ENCODE measurements at regions not wholly inside any gene's neighbourhood (a gene's known extent, or its start where the extent isn't known, plus 50 kb on each side); places are given as distances from the start of the nearest gene placed in this dataset.

GRCh38 chr4:64121803-64122202 is 287.4 kb downstream of the TECRL start:
- no CpG with 5 or more reads among the region's 4 CpGs for WGBS, 2 experiments (ENCODE audit: extremely low coverage in 2 of 2, insufficient read length in 1 of 2)
- Histone ChIP-seq H2BK5ac (ENCODE audit: low read depth, low read length, poor library complexity, severe bottlenecking) (no peak overlapping the region), H4K20me1 (ENCODE audit: insufficient read depth, low read length) (no peaks in the 10 kb centered on the region), H3K23ac (ENCODE audit: low read depth, low read length) (no peak overlapping the region), H4K8ac (ENCODE audit: low read depth in 2 of 2, low read length in 2 of 2) (no peak overlapping the region), H3K4me3 (ENCODE audit: insufficient read depth, low read depth, low read length) (no peak overlapping the region), H2BK120ac (ENCODE audit: low read depth, low read length) (no peak overlapping the region), H2AK9ac (replicated peaks; ENCODE audit: low read depth, low read length, poor library complexity) (no peak overlapping the region), H4K91ac (ENCODE audit: insufficient read depth, low read depth, low read length) (no peak overlapping the region), H2AK5ac (ENCODE audit: low read depth, low read length) (no peak overlapping the region), H2AFZ (replicated peaks; ENCODE audit: low read length, poor library complexity) (no peak overlapping the region), H2BK15ac (ENCODE audit: low read depth, low read length) (no peak overlapping the region), H3K79me1 (ENCODE audit: low read depth in 1 of 2, low read length in 2 of 2) (no peaks in the 10 kb centered on the region), H3K36me3 (ENCODE audit: control insufficient read depth, insufficient read depth, low read length) (no peaks in the 10 kb centered on the region), H3K9ac (ENCODE audit: low read depth, low read length) (no peak overlapping the region), H3K4me2 (ENCODE audit: low read depth, low read length) (no peak overlapping the region), H2BK20ac (ENCODE audit: low read depth, low read length) (no peak overlapping the region), H3K4me1 (ENCODE audit: control insufficient read depth, insufficient read depth, low read length) (no peaks in the 10 kb centered on the region), H3K9me3 (ENCODE audit: control insufficient read depth, insufficient read depth, low read length) (peaks cover 10% of the 10 kb centered on the region; the same call in 1 of the 2 replicates), H3K18ac (ENCODE audit: low read depth, low read length) (no peak overlapping the region), H3K56ac (ENCODE audit: extremely low read depth, insufficient read depth, low read length) (no peak overlapping the region), H3K27me3 (ENCODE audit: control insufficient read depth, insufficient read depth, low read length) (no peaks in the 10 kb centered on the region), H3K27ac (ENCODE audit: insufficient read depth, low read length) (no peak overlapping the region), H4K5ac (ENCODE audit: low read depth, low read length) (no peak overlapping the region), H3K9me1 (ENCODE audit: insufficient read depth, low read length) (no peaks in the 10 kb centered on the region), H3K14ac (replicated peaks; ENCODE audit: low read depth, low read length) (no peak overlapping the region), H3K4ac (ENCODE audit: low read depth, low read length) (no peak overlapping the region)
- no peak for ATAC-seq (ENCODE audit: low read depth)
- no peak for DNase-seq
- ChIA-PET CTCF (no interaction called here), POLR2A (ENCODE audit: unreplicated experiment) (no interaction called here)
- intact Hi-C loops (cut with micrococcal nuclease) (no loop called here), in situ Hi-C loops (cut with MboI; ENCODE audit: low sequenced_read_pairs) (no loop called here), dilution Hi-C loops (cut with HindIII; ENCODE audit: low sequenced_read_pairs, unreplicated experiment) (no loop called here)
- no TSS peak for BruUV-seq (replicated peaks)
- TF ChIP-seq BHLHE40 (IDR thresholded peaks at IDR 0.05; ENCODE audit: low read depth, low read length): no peak

Data from IMR-90 (cell line).